ENCODE measurements at regions not wholly inside any gene's neighbourhood (a gene's known extent, or its start where the extent isn't known, plus 50 kb on each side); places are given as distances from the start of the nearest gene placed in this dataset.

GRCh38 chr4:29043411-29043810 lies 1676.8 kb upstream of the PCDH7 start:
- TF ChIP-seq, protein P1, sequence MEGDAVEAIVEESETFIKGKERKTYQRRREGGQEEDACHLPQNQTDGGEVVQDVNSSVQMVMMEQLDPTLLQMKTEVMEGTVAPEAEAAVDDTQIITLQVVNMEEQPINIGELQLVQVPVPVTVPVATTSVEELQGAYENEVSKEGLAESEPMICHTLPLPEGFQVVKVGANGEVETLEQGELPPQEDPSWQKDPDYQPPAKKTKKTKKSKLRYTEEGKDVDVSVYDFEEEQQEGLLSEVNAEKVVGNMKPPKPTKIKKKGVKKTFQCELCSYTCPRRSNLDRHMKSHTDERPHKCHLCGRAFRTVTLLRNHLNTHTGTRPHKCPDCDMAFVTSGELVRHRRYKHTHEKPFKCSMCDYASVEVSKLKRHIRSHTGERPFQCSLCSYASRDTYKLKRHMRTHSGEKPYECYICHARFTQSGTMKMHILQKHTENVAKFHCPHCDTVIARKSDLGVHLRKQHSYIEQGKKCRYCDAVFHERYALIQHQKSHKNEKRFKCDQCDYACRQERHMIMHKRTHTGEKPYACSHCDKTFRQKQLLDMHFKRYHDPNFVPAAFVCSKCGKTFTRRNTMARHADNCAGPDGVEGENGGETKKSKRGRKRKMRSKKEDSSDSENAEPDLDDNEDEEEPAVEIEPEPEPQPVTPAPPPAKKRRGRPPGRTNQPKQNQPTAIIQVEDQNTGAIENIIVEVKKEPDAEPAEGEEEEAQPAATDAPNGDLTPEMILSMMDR (IDR thresholded peaks at IDR 0.05; ENCODE audit: low read depth, low read length) = no peak
- no peak overlapping the region for H3K4me3 ChIP-seq (ENCODE audit: low read depth, low read length)

GRCh38 chr4:29046186-29046585 lies 1674.0 kb upstream of the PCDH7 start:
- TF ChIP-seq, protein P1 (IDR thresholded peaks at IDR 0.05; ENCODE audit: low read depth, low read length) = no peak
- H3K4me3 ChIP-seq (ENCODE audit: low read depth, low read length) = no peak overlapping the region

DNA sequence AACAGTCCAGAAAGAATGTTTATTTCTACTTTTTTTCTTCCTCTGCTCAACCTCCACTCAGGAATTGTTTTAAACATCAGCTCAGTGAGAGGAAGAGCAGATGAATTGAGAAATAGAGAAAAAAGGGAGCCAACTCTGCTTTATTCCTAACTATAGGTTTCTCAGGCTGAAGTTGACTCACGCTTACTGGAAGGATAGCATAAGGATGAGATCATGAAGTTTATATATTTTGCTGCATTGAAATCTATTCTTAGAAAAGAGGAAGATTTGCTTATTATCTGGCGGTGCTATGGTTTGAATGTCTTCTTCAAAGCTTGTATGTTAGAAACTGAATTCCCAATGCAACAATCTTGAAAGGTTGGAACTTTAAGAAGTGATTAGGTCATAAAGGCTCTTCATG lies 1673.4 kb upstream of the PCDH7 start:
- H3K4me3 ChIP-seq (ENCODE audit: low read depth, low read length) = no peak overlapping the region
- TF ChIP-seq, protein P1 (IDR thresholded peaks at IDR 0.05; ENCODE audit: low read depth, low read length) = no peak

DNA sequence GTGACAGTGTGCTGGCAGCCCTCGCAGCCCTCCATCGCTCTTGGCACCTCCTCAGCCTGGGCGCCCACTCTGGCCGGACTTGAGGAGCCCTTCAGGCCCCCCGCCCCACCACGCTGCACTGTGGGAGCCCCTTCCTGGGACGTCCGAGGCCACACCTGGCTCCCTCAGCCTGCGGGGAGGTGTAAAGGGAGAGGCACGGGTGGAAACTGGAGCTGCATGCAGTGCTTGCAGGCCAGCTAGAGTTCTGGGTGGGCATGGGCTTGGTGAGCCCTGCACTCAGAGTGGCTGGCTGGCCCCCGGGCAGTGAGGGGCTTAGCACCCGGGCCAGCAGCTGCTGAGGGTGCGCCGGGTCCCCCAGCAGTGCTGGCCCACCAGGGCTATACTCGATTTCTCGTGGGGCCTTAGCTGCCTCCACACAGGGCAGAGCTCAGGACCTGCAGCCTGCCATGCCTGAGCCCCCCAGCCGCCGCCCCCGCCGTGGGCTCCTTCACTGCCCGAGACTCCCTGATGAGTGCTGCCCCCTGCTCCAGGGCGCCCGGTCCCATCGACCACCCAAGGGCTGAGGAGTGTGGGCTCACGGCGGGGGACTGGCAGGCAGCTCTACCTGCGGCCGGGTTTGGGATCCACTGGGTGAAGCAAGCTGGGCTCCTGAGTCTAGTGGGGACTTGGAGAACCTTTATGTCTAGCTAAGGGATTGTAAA lies 1672.7 kb upstream of the PCDH7 start:
- no peak overlapping the region for H3K4me3 ChIP-seq (ENCODE audit: low read depth, low read length)
- TF ChIP-seq, protein P1 (IDR thresholded peaks at IDR 0.05; ENCODE audit: low read depth, low read length) = no peak

DNA sequence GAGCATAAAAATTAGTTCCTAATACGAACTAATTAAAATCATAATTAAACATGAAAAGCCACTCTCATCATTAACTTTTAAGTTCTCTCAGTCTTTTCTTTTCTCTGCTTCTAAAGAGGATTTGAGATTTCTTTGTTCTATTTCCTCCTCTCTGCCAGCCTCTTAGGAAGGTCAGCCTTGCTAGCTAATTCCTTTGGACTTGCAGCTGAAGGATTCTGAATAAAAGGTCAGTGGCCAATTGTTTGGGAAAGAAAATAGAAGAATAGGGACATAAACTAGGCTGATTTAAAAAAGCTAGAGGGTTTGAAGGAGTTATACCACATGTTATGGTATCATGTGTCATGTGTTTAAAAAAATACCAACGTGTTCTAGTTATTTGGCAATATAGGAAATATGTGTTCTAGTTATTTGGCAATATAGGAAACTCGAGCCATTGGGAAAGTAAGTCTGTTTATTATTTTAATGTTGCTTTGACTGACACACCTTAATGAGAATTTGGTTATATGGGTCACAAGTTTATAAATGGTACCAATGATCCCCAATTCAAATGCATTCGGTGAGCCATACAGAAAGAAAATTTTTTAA lies 1668.7 kb upstream of the PCDH7 start:
- TF ChIP-seq, protein P1 (IDR thresholded peaks at IDR 0.05; ENCODE audit: low read depth, low read length) = no peak

DNA sequence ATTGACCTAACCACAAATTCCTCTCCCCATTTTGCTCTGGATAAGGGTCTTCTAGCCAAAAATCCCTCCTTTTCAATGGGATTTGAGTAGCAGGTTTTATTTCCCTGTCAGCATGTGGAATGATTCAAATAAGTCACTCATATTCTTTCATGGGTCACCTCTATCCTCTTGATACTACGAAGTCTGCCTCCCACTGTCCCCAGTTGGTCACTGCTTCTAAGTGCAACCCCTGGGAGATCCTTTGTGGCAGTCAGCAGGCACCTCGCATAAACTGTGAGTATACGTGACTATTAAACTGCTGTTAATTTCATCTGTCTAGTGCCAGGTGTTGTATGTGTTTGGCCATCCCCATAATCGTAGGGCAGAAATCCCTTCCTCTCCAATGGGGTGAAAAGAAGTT lies 1667.9 kb upstream of the PCDH7 start:
- H3K4me3 ChIP-seq (ENCODE audit: low read depth, low read length) = no peak overlapping the region
- TF ChIP-seq, protein P1 (IDR thresholded peaks at IDR 0.05; ENCODE audit: low read depth, low read length) = no peak

More for the DNA sequence above, 1668.7 kb upstream of the PCDH7 start:
- no peak overlapping the region for H3K4me3 ChIP-seq (ENCODE audit: low read depth, low read length)

GRCh38 chr4:29058531-29058930 lies 1661.6 kb upstream of the PCDH7 start:
- TF ChIP-seq, protein P1 (IDR thresholded peaks at IDR 0.05; ENCODE audit: low read depth, low read length) = no peak
- H3K4me3 ChIP-seq (ENCODE audit: low read depth, low read length) = no peak overlapping the region

Measured in WI38 (cell line).